GM19238 (cell line): ENCODE measurements at regions not wholly inside any gene's neighbourhood (a gene's known extent, or its start where the extent isn't known, plus 50 kb on each side); places are given as distances from the start of the nearest gene placed in this dataset.

Experiments used
- DNase-seq: peaks from one replicate; pipeline ENCODE4 v3.0.0; 2011; ENCODE audit warnings: low spot score; ENCODE audit not compliant: insufficient read length

- no peak for DNase-seq
These were observed 114.1 kb upstream of the GALNT2 start for GRCh38 chr1:229952670-229953520.

GRCh38 chr1:229953736-229954326, 113.2 kb upstream of the GALNT2 start:
- no peak for DNase-seq

- DNase-seq: no peak
These were observed 102.8 kb upstream of the GALNT2 start for GRCh38 chr1:229964281-229964680.

- no peak for DNase-seq
These were observed 96.3 kb upstream of the GALNT2 start for GRCh38 chr1:229970714-229971113.

- no peak for DNase-seq
These were observed 95.9 kb upstream of the GALNT2 start for GRCh38 chr1:229971141-229971540.

GRCh38 chr1:229972600-229973296, 94.3 kb upstream of the GALNT2 start:
- DNase-seq: no peak

GRCh38 chr1:229973297-229973612, 93.8 kb upstream of the GALNT2 start:
- DNase-seq: no peak

- DNase-seq: no peak
These were observed 92.0 kb upstream of the GALNT2 start for GRCh38 chr1:229975047-229975446.

GRCh38 chr1:229980009-229980408, 87.0 kb upstream of the GALNT2 start:
- DNase-seq: no peak

- DNase-seq: no peak
These were observed 85.3 kb upstream of the GALNT2 start for GRCh38 chr1:229981736-229982135.

GRCh38 chr1:229984310-229984991, 82.6 kb upstream of the GALNT2 start:
- no peak for DNase-seq

GRCh38 chr1:229984992-229985612, 81.9 kb upstream of the GALNT2 start:
- no peak for DNase-seq

- DNase-seq: no peak
These were observed 81.4 kb upstream of the GALNT2 start for GRCh38 chr1:229985613-229986010.

GRCh38 chr1:229986737-229987337, 80.2 kb upstream of the GALNT2 start:
- DNase-seq: no peak

- no peak for DNase-seq
These were observed 79.1 kb upstream of the GALNT2 start for GRCh38 chr1:229987953-229988352.

GRCh38 chr1:229988534-229988933, 78.5 kb upstream of the GALNT2 start:
- no peak for DNase-seq

- no peak for DNase-seq
These were observed 77.3 kb upstream of the GALNT2 start for GRCh38 chr1:229989591-229990248.

GRCh38 chr1:229990326-229990725, 76.7 kb upstream of the GALNT2 start:
- no peak for DNase-seq

GRCh38 chr1:229991104-229991513, 75.9 kb upstream of the GALNT2 start:
- no peak for DNase-seq

- DNase-seq: no peak
These were observed 75.2 kb upstream of the GALNT2 start for GRCh38 chr1:229991724-229992333.
